ENCODE measurements at regions not wholly inside any gene's neighbourhood (a gene's known extent, or its start where the extent isn't known, plus 50 kb on each side); places are given as distances from the start of the nearest gene placed in this dataset.
"Not testable (repeated sequence)": the region's sequence is repeated elsewhere in the genome, so short reads cannot be mapped to it uniquely, and the experiment has no call there.

DNA sequence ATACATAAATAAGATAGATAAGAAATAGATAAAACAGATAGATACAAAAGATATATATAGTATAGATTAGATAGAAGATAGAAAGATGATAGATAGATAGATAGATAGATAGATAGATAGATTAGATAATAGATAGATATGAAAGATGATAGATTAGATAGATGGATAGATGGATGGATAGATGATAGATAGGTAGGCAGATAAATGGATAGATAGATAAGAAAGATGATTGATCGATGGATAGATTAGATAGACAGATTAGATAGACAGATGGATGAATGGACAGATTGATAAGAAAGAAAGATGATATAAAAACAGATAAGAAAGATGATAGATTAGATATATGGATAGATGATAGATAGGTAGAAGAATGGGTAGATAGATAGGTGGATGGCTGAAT is 90.3 kb downstream of the SMIM20 start:
- H3K4me1 ChIP-seq (ENCODE audit: control insufficient read depth, insufficient read depth, low read length) = no peaks in the 10 kb centered on the region
- H3K36me3 ChIP-seq (ENCODE audit: control insufficient read depth, insufficient read depth, low read length) = no peaks in the 10 kb centered on the region
- H3K9ac ChIP-seq (ENCODE audit: low read depth, low read length) = no peak overlapping the region
- no peaks in the 10 kb centered on the region for H3K9me3 ChIP-seq (ENCODE audit: control insufficient read depth, insufficient read depth, low read length)
- no peak overlapping the region for H3K4me3 ChIP-seq (ENCODE audit: low read depth, low read length)
- H3K27me3 ChIP-seq (ENCODE audit: control insufficient read depth, insufficient read depth, low read length) = no peaks in the 10 kb centered on the region

DNA sequence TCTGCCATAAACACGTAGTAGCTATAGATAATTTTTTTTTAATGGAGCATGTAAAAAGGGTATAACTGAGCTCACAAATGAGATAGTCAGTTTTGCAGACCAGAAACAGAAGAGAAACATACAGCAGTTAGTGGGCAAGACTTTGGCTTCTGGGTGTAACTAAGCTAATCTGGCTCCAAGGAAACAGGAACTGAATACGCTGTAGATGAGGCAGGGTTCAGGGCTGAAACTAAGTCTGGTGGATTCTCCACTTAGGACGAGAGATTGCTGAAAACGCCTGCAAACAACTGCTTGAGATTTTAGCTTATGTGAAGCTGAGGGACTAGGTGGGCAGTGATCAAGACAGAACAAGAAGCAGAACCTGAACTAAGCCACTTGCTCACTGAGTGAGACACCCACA is 91.7 kb downstream of the SMIM20 start:
- no peak overlapping the region for H3K9ac ChIP-seq (ENCODE audit: low read depth, low read length)
- H3K4me3 ChIP-seq (ENCODE audit: low read depth, low read length) = no peak overlapping the region
- H3K27me3 ChIP-seq (ENCODE audit: control insufficient read depth, insufficient read depth, low read length) = no peaks in the 10 kb centered on the region
- no peaks in the 10 kb centered on the region for H3K36me3 ChIP-seq (ENCODE audit: control insufficient read depth, insufficient read depth, low read length)
- H3K4me1 ChIP-seq (ENCODE audit: control insufficient read depth, insufficient read depth, low read length) = no peaks in the 10 kb centered on the region
- H3K9me3 ChIP-seq (ENCODE audit: control insufficient read depth, insufficient read depth, low read length) = no peaks in the 10 kb centered on the region

DNA sequence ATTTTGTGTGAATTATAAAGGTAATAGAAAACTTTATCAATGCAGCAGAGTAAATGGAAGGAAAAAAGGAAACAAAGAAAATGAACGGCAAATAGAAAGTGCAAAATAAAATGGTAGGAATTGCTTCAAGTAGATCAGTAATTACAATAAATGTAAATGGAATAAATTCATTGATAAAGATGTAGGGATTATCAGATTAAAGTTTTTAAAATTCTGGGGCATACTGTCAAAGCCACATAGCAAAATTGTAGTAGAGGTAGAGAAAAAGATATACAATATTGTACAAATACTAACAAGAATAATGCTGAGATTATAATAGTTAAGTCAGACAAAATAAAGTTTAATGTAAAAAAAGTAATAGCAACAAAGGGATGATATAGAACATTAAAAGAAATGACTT is 94.7 kb downstream of the SMIM20 start:
- no peak overlapping the region for H3K4me3 ChIP-seq (ENCODE audit: low read depth, low read length)
- H3K9ac ChIP-seq (ENCODE audit: low read depth, low read length) = no peak overlapping the region
- no peaks in the 10 kb centered on the region for H3K9me3 ChIP-seq (ENCODE audit: control insufficient read depth, insufficient read depth, low read length)
- H3K36me3 ChIP-seq (ENCODE audit: control insufficient read depth, insufficient read depth, low read length) = no peaks in the 10 kb centered on the region
- no peaks in the 10 kb centered on the region for H3K27me3 ChIP-seq (ENCODE audit: control insufficient read depth, insufficient read depth, low read length)
- H3K4me1 ChIP-seq (ENCODE audit: control insufficient read depth, insufficient read depth, low read length) = no peaks in the 10 kb centered on the region

- Histone ChIP-seq H3K9me3 (ENCODE audit: control insufficient read depth, insufficient read depth, low read length) (no peaks in the 10 kb centered on the region), H3K4me1 (ENCODE audit: control insufficient read depth, insufficient read depth, low read length) (peaks cover 2% of the 10 kb centered on the region), H3K4me3 (ENCODE audit: low read depth, low read length) (no peak overlapping the region), H3K9ac (ENCODE audit: low read depth, low read length) (no peak overlapping the region), H3K36me3 (ENCODE audit: control insufficient read depth, insufficient read depth, low read length) (no peaks in the 10 kb centered on the region), H3K27me3 (ENCODE audit: control insufficient read depth, insufficient read depth, low read length) (no peaks in the 10 kb centered on the region)
These were observed 95.5 kb downstream of the SMIM20 start for GRCh38 chr4:26009502-26009901.

- no peaks in the 10 kb centered on the region for H3K36me3 ChIP-seq (ENCODE audit: control insufficient read depth, insufficient read depth, low read length)
- H3K9ac ChIP-seq (ENCODE audit: low read depth, low read length) = no peak overlapping the region
- no peaks in the 10 kb centered on the region for H3K27me3 ChIP-seq (ENCODE audit: control insufficient read depth, insufficient read depth, low read length)
- H3K4me1 ChIP-seq (ENCODE audit: control insufficient read depth, insufficient read depth, low read length) = peaks cover 2% of the 10 kb centered on the region
- no peaks in the 10 kb centered on the region for H3K9me3 ChIP-seq (ENCODE audit: control insufficient read depth, insufficient read depth, low read length)
- no peak overlapping the region for H3K4me3 ChIP-seq (ENCODE audit: low read depth, low read length)
These were observed 96.3 kb downstream of the SMIM20 start for GRCh38 chr4:26010304-26010703.

- H3K27me3 ChIP-seq (ENCODE audit: control insufficient read depth, insufficient read depth, low read length) = no peaks in the 10 kb centered on the region
- no peak overlapping the region for H3K4me3 ChIP-seq (ENCODE audit: low read depth, low read length)
- H3K9ac ChIP-seq (ENCODE audit: low read depth, low read length) = no peak overlapping the region
- peaks cover 2% of the 10 kb centered on the region for H3K4me1 ChIP-seq (ENCODE audit: control insufficient read depth, insufficient read depth, low read length)
- no peaks in the 10 kb centered on the region for H3K9me3 ChIP-seq (ENCODE audit: control insufficient read depth, insufficient read depth, low read length)
- H3K36me3 ChIP-seq (ENCODE audit: control insufficient read depth, insufficient read depth, low read length) = no peaks in the 10 kb centered on the region
These were observed 99.6 kb downstream of the SMIM20 start for GRCh38 chr4:26013629-26014028.

DNA sequence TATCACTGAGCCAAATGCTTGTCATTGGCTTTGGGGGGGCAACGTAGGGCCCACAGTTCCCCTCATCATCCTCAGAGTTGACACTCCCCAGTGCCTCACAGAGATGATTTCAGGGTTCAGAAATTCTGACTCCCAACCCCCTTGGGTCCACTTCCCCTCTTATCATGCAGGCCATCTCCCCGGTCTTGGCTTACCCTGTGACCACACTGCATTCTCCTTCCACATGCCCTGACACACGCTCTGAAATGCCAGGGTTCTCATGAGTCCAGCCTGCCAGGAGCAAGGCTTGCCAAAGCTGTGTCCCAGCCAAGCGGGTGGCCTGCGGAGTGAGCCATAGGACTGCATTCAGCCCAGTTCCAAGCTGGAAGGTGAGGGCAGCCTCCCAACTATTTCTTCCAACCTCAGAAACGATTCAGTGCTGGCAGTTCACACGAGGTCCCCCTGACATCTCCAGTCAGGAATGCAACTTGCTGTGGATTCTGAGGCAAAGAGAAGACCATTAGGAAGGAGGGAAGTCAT is 101.2 kb downstream of the SMIM20 start:
- Histone ChIP-seq H3K27me3 (ENCODE audit: control insufficient read depth, insufficient read depth, low read length) (no peaks in the 10 kb centered on the region), H3K9me3 (ENCODE audit: control insufficient read depth, insufficient read depth, low read length) (no peaks in the 10 kb centered on the region), H3K4me1 (ENCODE audit: control insufficient read depth, insufficient read depth, low read length) (peaks cover 2% of the 10 kb centered on the region), H3K36me3 (ENCODE audit: control insufficient read depth, insufficient read depth, low read length) (no peaks in the 10 kb centered on the region), H3K9ac (ENCODE audit: low read depth, low read length) (no peak overlapping the region), H3K4me3 (ENCODE audit: low read depth, low read length) (no peak overlapping the region)

GRCh38 chr4:26015906-26016305 is 101.9 kb downstream of the SMIM20 start:
- Histone ChIP-seq H3K36me3 (ENCODE audit: control insufficient read depth, insufficient read depth, low read length) (no peaks in the 10 kb centered on the region), H3K9me3 (ENCODE audit: control insufficient read depth, insufficient read depth, low read length) (no peaks in the 10 kb centered on the region), H3K4me3 (ENCODE audit: low read depth, low read length) (no peak overlapping the region), H3K27me3 (ENCODE audit: control insufficient read depth, insufficient read depth, low read length) (no peaks in the 10 kb centered on the region), H3K9ac (ENCODE audit: low read depth, low read length) (no peak overlapping the region), H3K4me1 (ENCODE audit: control insufficient read depth, insufficient read depth, low read length) (peaks cover 2% of the 10 kb centered on the region)

- Histone ChIP-seq H3K4me1 (ENCODE audit: control insufficient read depth, insufficient read depth, low read length) (peaks cover 2% of the 10 kb centered on the region), H3K9me3 (ENCODE audit: control insufficient read depth, insufficient read depth, low read length) (no peaks in the 10 kb centered on the region), H3K4me3 (ENCODE audit: low read depth, low read length) (no peak overlapping the region), H3K9ac (ENCODE audit: low read depth, low read length) (no peak overlapping the region), H3K36me3 (ENCODE audit: control insufficient read depth, insufficient read depth, low read length) (no peaks in the 10 kb centered on the region), H3K27me3 (ENCODE audit: control insufficient read depth, insufficient read depth, low read length) (no peaks in the 10 kb centered on the region)
These were observed 103.5 kb downstream of the SMIM20 start for GRCh38 chr4:26017531-26017930.

- H3K36me3 ChIP-seq (ENCODE audit: control insufficient read depth, insufficient read depth, low read length); H3K4me1 ChIP-seq (ENCODE audit: control insufficient read depth, insufficient read depth, low read length); H3K9me3 ChIP-seq (ENCODE audit: control insufficient read depth, insufficient read depth, low read length); H3K4me3 ChIP-seq (ENCODE audit: low read depth, low read length); H3K9ac ChIP-seq (ENCODE audit: low read depth, low read length); H3K27me3 ChIP-seq (ENCODE audit: control insufficient read depth, insufficient read depth, low read length): not testable (repeated sequence)
These were observed 104.1 kb downstream of the SMIM20 start for GRCh38 chr4:26017961-26018700.

DNA sequence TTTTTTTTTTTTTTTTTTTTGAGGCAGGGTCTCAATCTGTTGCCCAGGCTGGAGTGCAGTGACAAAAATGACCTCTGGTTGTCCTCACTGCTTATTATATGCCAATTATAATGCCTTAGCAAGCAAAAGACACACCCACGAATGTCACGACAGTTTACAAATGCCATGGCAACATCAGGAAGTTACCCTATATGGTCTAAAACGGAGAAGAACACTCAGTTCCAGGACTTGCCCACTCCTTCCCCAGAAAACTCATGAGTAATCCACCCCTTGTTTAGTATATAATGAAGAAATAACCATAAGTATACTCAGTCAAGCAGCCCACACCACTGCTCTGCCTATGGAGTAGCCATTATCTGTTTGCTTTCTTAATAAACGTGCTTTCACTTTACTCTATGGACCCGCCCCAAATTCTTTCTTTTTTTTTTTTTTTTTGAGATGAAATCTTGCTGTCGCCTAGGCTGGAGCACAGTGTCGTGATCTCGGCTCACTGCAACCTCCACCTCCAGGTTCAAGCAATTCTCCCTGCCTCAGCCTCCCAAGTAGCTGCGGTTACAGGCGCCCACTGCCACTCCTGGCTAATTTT is 106.2 kb downstream of the SMIM20 start:
- H3K36me3 ChIP-seq (ENCODE audit: control insufficient read depth, insufficient read depth, low read length) = no peaks in the 10 kb centered on the region
- H3K4me1 ChIP-seq (ENCODE audit: control insufficient read depth, insufficient read depth, low read length) = no peaks in the 10 kb centered on the region
- H3K4me3 ChIP-seq (ENCODE audit: low read depth, low read length) = no peak overlapping the region
- H3K9me3 ChIP-seq (ENCODE audit: control insufficient read depth, insufficient read depth, low read length) = no peaks in the 10 kb centered on the region
- no peaks in the 10 kb centered on the region for H3K27me3 ChIP-seq (ENCODE audit: control insufficient read depth, insufficient read depth, low read length)
- no peak overlapping the region for H3K9ac ChIP-seq (ENCODE audit: low read depth, low read length)

DNA sequence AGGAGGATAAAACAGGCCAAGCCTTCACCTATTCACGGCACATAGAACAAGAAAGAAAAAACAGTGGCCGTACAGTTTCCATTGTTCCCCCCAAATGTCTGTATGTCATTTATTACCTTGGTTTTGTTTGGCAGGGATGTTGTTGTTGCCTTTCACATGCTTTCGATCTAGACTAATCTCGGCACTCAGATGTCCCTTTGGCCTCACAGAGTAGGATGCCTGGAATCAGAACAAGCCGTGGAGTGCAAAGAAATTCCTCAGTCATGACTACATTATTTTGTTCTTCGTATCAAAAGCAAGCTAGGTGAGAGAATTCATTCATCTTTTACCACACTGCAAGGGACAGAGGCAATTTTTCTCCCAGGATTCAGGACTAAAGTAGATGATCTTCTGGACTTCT is 106.9 kb downstream of the SMIM20 start:
- H3K9me3 ChIP-seq (ENCODE audit: control insufficient read depth, insufficient read depth, low read length) = no peaks in the 10 kb centered on the region

More for the DNA sequence above, 106.9 kb downstream of the SMIM20 start:
- Histone ChIP-seq H3K4me3 (ENCODE audit: low read depth, low read length) (no peak overlapping the region), H3K36me3 (ENCODE audit: control insufficient read depth, insufficient read depth, low read length) (no peaks in the 10 kb centered on the region), H3K4me1 (ENCODE audit: control insufficient read depth, insufficient read depth, low read length) (no peaks in the 10 kb centered on the region), H3K9ac (ENCODE audit: low read depth, low read length) (no peak overlapping the region), H3K27me3 (ENCODE audit: control insufficient read depth, insufficient read depth, low read length) (no peaks in the 10 kb centered on the region)
